Loucy (cell line): ENCODE measurements at regions not wholly inside any gene's neighbourhood (a gene's known extent, or its start where the extent isn't known, plus 50 kb on each side); places are given as distances from the start of the nearest gene placed in this dataset.

Experiments
- CTCF ChIP-seq: fragments of 200-600 bp; sonication (generic); conservative IDR thresholded peaks from 2 replicates; pipeline ENCODE4 v1.5.1; 2014; ENCODE audit warnings: mild to moderate bottlenecking, antibody characterized with exemption, low read length
- EZH2phosphoT487 ChIP-seq: fragments of 200-600 bp; IDR thresholded peaks from 2 replicates; pipeline ENCODE4 v1.6.1; 2018; ENCODE audit warnings: antibody characterized with exemption, mild to moderate bottlenecking, moderate library complexity, borderline replicate concordance

DNA sequence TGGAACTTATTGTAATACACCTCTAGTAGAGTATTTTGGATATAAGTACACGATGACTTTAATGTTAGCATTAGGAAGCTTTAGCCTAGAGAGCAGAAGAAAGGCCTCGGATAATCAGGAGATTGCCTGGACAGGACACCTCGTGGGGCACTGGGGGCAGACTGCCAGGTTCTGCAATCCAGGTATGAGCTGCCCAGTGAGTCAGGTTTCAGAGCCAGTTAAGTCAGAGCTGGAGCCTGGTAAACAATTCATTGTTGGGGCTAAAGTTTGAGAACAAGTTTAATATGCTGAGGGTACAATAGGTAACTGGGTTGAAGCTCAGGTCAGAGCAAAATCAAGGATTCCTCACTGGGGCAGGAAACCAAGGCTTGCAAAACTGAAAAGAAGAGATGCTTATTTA is 107.4 kb downstream of the RERGL start:
- TF ChIP-seq CTCF = no peak
- TF ChIP-seq EZH2phosphoT487 = no peak
